NT2/D1 (cell line): ENCODE measurements at regions not wholly inside any gene's neighbourhood (a gene's known extent, or its start where the extent isn't known, plus 50 kb on each side); places are given as distances from the start of the nearest gene placed in this dataset.

Experiments used
- SUZ12 ChIP-seq: IDR thresholded peaks from 2 replicates; pipeline ENCODE4 v1.6.1; 2011; ENCODE audit not compliant: insufficient read length, insufficient read depth; ENCODE audit errors: extremely low read depth
- YY1 ChIP-seq: IDR thresholded peaks from 2 replicates; pipeline ENCODE4 v1.6.1; 2011; ENCODE audit not compliant: insufficient read length, insufficient read depth
- ZNF274 ChIP-seq: IDR thresholded peaks from 2 replicates; pipeline ENCODE4 v1.6.1; 2011; ENCODE audit warnings: mild to moderate bottlenecking, low read depth, low read length

DNA sequence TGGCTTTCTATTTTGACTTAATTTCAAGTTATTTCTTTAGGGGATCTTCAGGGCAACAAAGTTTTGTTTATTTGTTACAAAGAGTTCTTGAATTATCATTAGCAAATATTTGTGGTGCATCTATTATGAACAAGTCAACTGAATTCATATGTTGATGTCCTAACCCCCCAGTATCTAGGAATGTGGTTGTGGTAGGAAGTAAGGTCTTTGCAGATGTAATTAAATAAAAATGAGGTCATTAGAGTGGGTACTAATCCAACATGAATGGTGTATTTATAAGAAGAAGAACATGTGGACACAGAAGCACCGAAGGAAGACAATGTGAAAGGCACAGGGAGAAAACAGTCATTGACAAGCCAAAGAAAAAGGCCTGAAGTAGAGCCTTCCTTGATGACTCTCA, 474.0 kb upstream of the DAB2 start:
- TF ChIP-seq SUZ12 (no peak), YY1 (no peak), ZNF274 (no peak)
